Nephron (organoid): ENCODE measurements at regions not wholly inside any gene's neighbourhood (a gene's known extent, or its start where the extent isn't known, plus 50 kb on each side); places are given as distances from the start of the nearest gene placed in this dataset.
"Not testable (repeated sequence)": the region's sequence is repeated elsewhere in the genome, so short reads cannot be mapped to it uniquely, and the experiment has no call there.

Experiments
- H3K27ac Mint-ChIP-seq, 3 experiments: 2 replicates each; pipeline ENCODE4 v1.8.0; 2020; ENCODE audit warnings: mixed read lengths in 3 of 3, mild to moderate bottlenecking in 2 of 3, moderate library complexity in 1 of 3
- H3K27me3 Mint-ChIP-seq: 2 replicates; pipeline ENCODE4 v1.8.0; 2021; ENCODE audit warnings: low read depth, mild to moderate bottlenecking, moderate library complexity, mixed read lengths
- H3K36me3 Mint-ChIP-seq: 2 replicates; pipeline ENCODE4 v1.8.0; 2020; ENCODE audit warnings: low read depth, mixed read lengths
- H3K4me1 Mint-ChIP-seq: 2 replicates; pipeline ENCODE4 v1.8.0; 2020; ENCODE audit warnings: mixed read lengths
- H3K4me3 Mint-ChIP-seq, 3 experiments: 2 replicates each; pipeline ENCODE4 v1.8.0; 2020; ENCODE audit warnings: mild to moderate bottlenecking in 3 of 3, mixed read lengths in 3 of 3, moderate library complexity in 2 of 3
- H3K9me3 Mint-ChIP-seq: 2 replicates; pipeline ENCODE4 v1.8.0; 2020; ENCODE audit warnings: mixed read lengths
- TF ChIP-seq, protein P1 (sequence below), 3 experiments: fragments of 200-600 bp; sonication (generic); IDR thresholded peaks; one replicate each; pipeline ENCODE4 v1.5.0; 2021; ENCODE audit warnings: antibody characterized with exemption in 3 of 3; ENCODE audit not compliant: unreplicated experiment in 3 of 3

DNA sequence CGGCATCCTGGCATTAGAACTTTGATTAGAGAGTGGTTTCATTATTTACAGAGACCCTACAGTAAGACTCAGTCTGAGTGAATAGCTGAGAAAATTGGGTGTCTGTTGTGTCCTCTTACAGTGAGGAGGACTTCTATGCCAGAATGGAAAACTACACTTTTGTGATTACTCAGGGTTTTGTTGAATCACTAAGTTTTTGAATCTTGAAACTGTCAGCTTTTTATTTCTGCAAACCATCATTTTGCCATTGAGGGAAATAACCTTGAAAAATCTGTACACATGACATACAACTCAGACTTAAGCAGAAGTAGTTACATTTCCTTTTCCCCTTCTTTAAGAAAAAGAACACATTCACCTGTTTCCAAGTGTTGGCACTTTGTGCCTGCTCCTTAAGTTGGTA lies 117.6 kb upstream of the RASGEF1B start:
- Mint-ChIP-seq H3K27me3 (peaks cover 5% of the 10 kb centered on the region), H3K4me3 (no peak overlapping the region), H3K9me3 (no peaks in the 10 kb centered on the region), H3K4me1 (peaks cover 5% of the 10 kb centered on the region), H3K36me3 (no peaks in the 10 kb centered on the region), H3K27ac (no peak overlapping the region)
- TF ChIP-seq, protein P1, sequence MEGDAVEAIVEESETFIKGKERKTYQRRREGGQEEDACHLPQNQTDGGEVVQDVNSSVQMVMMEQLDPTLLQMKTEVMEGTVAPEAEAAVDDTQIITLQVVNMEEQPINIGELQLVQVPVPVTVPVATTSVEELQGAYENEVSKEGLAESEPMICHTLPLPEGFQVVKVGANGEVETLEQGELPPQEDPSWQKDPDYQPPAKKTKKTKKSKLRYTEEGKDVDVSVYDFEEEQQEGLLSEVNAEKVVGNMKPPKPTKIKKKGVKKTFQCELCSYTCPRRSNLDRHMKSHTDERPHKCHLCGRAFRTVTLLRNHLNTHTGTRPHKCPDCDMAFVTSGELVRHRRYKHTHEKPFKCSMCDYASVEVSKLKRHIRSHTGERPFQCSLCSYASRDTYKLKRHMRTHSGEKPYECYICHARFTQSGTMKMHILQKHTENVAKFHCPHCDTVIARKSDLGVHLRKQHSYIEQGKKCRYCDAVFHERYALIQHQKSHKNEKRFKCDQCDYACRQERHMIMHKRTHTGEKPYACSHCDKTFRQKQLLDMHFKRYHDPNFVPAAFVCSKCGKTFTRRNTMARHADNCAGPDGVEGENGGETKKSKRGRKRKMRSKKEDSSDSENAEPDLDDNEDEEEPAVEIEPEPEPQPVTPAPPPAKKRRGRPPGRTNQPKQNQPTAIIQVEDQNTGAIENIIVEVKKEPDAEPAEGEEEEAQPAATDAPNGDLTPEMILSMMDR (IDR thresholded peaks at IDR 0.05; ENCODE audit: unreplicated experiment in 3 of 3) = no peak

DNA sequence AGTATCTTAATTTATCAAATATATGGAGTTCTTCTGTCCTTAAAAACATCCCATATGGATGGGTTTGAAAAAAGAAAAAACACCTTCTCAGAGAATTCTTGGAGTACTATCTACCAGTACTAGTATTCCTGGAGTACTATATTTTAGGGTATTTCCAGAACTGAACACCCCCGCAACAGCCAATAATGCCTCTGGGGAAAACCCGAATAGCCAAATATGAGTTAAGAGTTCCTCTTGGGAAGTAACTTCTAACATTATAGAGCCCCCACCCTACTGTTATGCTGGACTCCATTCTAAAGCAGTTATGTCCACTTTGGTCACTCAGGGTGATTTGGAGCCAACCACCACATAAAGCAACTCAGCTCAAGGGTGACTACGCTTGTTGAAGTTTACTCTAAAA lies 115.0 kb upstream of the RASGEF1B start:
- Mint-ChIP-seq H3K27ac (no peak overlapping the region), H3K9me3 (no peaks in the 10 kb centered on the region), H3K36me3 (no peaks in the 10 kb centered on the region), H3K4me1 (peaks cover 11% of the 10 kb centered on the region), H3K27me3 (no peaks in the 10 kb centered on the region), H3K4me3 (no peak overlapping the region)
- TF ChIP-seq, protein P1 (IDR thresholded peaks at IDR 0.05; ENCODE audit: unreplicated experiment in 3 of 3) = no peak

DNA sequence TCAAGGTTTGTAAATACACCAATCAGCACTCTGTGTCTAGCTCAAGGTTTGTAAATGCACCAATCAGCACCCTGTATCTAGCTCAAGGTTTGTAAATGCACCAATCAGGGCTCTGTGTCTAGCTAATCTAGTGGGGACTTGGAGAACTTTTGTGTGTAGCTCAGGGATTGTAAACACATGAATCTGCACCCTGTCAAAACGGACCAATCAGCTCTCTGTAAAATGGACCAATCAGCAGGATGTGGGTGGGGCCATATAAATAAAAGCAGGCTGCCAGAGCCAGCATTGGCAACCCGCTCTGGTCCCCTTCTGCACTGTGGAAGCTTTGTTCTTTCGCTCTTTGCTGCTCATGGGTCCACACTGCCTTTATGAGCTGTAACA lies 109.3 kb upstream of the RASGEF1B start:
- H3K4me3 Mint-ChIP-seq, H3K9me3 Mint-ChIP-seq, H3K27me3 Mint-ChIP-seq, H3K36me3 Mint-ChIP-seq, H3K27ac Mint-ChIP-seq: not testable (repeated sequence)
- H3K4me1 Mint-ChIP-seq = peaks cover 14% of the 10 kb centered on the region

DNA sequence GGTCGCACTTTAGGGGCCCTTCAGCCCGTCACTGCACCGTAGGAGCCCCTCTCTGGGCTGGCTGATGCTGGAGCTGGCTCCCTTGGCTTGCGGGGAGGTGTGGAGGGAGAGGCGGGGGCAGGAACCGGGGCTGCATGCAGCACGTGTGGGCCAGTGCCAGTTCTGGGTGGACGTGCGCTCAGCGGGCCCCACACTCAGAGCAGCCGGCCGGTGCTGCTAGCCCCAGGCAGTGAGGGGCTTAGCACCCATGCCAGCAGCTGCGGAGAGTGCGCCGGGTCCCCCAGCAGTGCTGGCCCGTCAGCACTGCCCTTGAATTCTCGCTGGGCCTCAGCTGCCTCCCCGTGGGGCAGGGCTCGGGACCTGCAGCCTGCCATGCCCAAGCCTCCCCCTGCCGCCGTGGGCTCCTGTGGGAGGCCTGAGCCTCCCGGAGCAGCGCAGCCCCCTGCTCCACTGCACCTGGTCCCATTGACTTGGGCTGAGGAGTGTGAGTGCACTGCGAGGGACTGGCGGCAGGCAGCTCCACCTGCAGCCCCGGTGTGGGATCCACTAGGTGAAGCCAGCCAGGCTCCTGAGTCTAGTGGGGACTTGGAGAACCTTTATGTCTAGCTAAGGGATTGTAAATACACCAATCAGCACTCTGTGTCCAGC lies 108.8 kb upstream of the RASGEF1B start:
- peaks cover 4% of the 10 kb centered on the region for H3K27me3 Mint-ChIP-seq
- peaks cover 17% of the 10 kb centered on the region for H3K4me1 Mint-ChIP-seq
- H3K4me3 Mint-ChIP-seq = no peak overlapping the region

DNA sequence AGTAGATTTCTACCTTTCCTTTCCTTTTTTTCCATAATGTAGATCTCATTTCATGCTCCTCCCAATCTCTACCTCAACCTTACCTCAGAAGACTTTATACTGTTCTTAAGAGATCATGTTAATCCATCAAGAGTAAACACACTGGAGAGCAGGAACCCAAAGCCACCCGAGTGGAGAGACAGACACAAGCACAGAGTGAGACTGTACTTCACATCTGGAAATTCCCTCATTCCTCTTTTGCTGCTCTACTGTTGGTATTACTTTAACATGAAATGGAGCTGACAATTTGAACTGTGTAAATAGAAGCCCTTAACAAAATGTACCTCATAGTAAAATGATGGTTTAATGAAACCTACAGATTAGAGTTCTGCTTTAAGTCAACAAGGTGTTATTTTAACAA lies 105.7 kb upstream of the RASGEF1B start:
- TF ChIP-seq, protein P1 (IDR thresholded peaks at IDR 0.05; ENCODE audit: unreplicated experiment in 3 of 3) = no peak
- Mint-ChIP-seq H3K9me3 (peaks cover 3% of the 10 kb centered on the region), H3K4me1 (peaks cover 33% of the 10 kb centered on the region), H3K27me3 (peaks cover 4% of the 10 kb centered on the region), H3K36me3 (no peaks in the 10 kb centered on the region), H3K4me3 (no peak overlapping the region), H3K27ac (no peak overlapping the region)

More for the DNA sequence above, 108.8 kb upstream of the RASGEF1B start:
- Mint-ChIP-seq H3K9me3 (peaks cover 3% of the 10 kb centered on the region), H3K36me3 (no peaks in the 10 kb centered on the region), H3K27ac (no peak overlapping the region)
- TF ChIP-seq, protein P1 (IDR thresholded peaks at IDR 0.05; ENCODE audit: unreplicated experiment in 3 of 3) = no peak

DNA sequence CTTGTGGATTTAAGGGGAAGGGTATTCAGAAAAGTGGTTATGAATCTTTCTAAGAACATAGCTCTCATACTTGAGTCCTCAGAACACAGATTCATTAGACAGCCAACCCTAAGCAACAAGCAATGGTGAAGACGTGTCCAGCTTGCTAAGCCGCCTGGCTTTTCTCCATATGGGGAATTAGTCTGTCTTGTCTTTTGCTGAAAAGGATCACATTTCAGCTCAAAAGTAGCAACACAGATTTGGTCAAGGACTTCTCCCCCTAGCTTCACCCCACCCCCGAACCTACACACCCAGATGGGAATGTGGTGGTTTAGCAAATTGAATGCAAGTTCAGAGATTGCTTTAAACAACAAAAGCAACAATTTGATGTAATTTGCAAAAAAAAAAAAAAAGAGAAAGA lies 103.3 kb upstream of the RASGEF1B start:
- Mint-ChIP-seq H3K27ac (peak overlapping the region in 2 of 3 experiments; percentile 23 to 66), H3K9me3 (peaks cover 3% of the 10 kb centered on the region), H3K27me3 (peaks cover 4% of the 10 kb centered on the region)

More for the DNA sequence above, 103.3 kb upstream of the RASGEF1B start:
- TF ChIP-seq, protein P1 (IDR thresholded peaks at IDR 0.05; ENCODE audit: unreplicated experiment in 3 of 3) = no peak
- no peak overlapping the region for H3K4me3 Mint-ChIP-seq
- peaks cover 39% of the 10 kb centered on the region for H3K4me1 Mint-ChIP-seq
- H3K36me3 Mint-ChIP-seq = no peaks in the 10 kb centered on the region
